NCI-H1417 treated with DMSO at 0.1 percent for 48 hours (cell line): ENCODE measurements at regions not wholly inside any gene's neighbourhood (a gene's known extent, or its start where the extent isn't known, plus 50 kb on each side); places are given as distances from the start of the nearest gene placed in this dataset.

Source experiments
- DNase-seq: peaks from one replicate; lab custom pipeline; 2025; lab: John Stamatoyannopoulos, UW

DNA sequence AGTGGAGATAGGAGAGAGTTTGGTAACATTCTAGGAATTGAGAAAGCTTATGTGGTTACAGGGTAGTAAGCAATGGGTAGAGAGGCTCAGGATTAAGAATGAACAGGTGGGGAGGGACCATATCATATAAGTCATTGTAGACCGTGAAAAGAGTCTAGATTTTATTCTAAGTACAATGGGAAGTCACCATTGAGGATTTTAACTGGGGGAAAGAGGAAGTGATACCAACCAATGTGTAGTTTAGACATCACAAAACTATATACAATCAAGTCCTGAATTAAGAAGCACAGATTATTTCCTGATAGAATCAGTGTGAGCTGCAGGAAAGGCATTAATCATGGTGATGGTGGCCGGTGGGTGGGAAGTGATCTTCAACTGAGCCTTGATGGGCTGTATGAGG lies 178.3 kb upstream of the ZIC3 start:
- DNase-seq, result no peak

DNA sequence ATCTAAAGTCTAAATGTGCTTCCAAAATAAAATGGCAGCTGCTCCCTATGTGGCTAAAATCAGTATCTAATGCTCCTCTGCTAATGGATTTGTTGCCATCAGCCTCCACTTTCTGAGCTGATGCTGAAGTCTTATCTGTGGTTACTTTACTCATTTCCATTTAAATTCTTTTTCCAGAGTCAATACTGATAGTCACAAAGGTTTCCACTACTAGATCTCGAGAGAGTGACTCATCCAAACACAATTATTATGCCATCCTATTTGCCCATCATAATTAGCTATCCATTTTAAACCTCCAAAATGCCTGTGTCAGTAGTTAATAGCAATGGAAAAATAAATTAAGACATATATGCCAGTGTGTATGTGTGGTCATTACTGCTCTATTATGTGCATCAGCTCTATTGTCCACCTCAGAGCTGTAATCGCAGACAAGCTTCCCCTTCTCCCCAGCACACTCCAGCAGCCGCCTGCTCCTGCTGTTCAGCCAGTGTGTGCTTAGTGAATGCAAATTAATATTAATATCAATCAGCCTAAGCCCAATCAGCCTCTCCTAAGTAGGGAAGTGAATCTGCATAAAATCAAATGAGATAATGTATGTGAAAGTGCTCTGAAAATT lies 199.8 kb upstream of the ZIC3 start:
- DNase-seq, result peak; percentile 52

DNA sequence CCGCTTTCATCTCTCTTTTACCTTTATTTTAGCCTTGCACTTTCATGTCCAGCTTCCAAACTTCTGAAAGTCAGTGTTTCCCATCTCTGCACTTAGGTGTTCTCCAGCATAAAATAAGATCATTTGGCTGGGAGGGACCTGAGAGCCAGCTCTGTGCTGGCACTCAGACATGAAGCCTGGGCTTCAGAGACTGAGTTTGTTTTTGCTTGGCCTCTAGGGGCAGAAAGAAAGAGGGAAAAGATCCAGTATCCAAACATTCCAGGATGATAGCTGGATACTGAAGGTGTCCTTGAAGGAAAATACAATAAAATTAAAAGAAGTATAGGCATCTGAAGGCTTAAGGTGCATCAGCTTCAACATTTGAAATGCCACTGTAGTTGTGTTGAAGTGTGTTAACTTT lies 202.4 kb upstream of the ZIC3 start:
- no peak for DNase-seq

DNA sequence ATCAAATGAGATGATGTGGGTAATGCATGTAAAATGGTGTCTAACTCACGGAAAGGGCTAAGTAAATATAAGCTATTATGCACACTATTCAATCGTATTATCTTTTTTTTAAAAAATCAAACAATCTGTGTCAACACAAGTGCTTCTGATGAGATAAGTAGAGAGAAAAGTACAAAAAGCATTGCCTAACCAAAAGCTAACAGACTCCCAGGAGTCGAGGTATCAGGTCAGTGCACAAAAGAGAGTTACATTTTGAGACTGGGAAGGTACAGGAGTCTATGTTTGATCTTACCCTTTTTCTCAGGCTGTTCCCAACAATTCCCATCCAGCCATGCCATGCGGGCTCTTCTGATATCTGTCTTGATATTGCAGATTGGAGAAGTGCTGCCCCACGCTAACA lies 203.3 kb upstream of the ZIC3 start:
- DNase-seq, result no peak

DNA sequence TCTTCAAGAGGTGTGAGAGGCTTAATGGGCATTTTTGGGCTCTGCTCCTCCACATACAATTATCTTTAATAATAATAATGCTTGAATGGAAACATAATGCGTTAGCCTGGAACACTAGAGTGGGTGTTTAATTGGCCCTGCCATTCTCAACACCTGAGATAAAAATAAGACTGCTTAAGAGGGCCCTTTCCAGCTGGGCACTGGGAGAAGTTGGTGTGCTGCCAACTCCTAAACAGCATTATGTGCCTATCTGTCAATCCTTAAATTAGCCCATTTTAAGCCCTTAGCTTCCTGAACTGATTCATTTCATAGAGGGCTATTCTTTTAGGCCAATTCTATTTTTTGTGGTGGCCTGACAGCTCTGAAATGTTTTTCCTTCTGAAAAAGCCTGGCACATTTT lies 211.1 kb upstream of the ZIC3 start:
- DNase-seq, result peak; percentile 44

DNA sequence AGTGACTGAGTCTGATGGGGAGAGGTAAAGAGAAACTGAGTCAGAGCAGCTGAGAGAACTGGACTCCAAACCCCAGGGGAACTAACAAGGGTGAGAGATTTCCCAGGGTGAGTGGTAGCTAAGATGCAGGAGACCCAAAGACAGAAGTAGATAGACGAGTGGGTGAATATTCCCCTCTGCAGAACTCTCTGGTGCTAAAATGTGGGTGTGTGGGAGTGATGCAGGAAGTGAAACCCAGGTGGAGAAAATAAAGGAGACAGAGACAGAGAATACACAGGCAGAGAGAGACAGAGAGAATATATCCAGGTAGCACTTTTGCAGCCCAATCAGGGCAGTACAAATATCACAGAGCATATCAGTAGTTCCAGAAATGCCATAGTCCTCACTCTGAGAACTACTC lies 212.5 kb upstream of the ZIC3 start:
- no peak for DNase-seq

DNA sequence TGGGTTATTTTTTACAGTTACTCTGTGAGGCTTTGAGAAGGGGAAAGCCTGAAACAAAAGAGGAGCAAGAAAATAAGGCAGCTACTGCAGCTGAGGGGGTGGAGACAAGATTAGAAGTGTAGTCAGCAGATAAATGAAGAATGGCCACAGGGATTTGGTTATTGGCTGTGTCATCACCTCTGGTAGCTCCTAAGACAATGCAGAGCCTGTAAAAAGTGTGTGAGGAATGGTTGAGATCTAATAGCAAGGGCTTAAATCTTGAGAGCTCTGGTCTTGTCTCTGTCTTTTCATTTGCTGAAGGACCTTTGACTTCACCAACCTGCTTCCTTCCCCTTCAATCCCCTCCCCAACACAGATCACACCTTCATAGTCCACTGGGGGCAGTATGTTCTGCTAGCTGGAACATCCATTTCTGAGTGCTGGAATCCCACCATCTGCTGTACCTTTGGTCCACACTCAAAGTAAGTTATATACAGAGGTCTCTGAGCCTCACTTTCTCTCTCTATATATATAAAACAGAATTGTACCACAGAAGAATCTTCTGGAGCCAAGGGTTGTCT lies 213.7 kb upstream of the ZIC3 start:
- DNase-seq, result no peak

DNA sequence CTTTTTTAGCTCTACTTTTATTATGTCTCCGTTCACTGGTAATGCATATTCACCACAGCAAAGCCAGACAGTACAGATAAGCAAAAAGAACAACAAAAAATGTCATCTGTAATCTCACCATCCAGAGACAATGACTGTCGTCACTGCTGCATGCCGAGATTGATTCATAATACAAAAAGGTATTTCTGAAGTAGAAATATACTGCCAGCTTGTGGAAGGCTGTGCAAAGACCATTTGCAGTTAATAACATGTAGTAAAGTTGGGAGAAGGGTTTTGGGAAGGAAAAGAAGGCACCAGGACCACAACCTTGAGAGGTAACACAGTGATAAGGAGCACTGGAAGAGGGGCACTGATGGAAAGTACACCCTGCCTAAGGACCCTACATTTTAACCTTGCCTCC lies 223.0 kb upstream of the ZIC3 start:
- DNase-seq, result no peak

DNA sequence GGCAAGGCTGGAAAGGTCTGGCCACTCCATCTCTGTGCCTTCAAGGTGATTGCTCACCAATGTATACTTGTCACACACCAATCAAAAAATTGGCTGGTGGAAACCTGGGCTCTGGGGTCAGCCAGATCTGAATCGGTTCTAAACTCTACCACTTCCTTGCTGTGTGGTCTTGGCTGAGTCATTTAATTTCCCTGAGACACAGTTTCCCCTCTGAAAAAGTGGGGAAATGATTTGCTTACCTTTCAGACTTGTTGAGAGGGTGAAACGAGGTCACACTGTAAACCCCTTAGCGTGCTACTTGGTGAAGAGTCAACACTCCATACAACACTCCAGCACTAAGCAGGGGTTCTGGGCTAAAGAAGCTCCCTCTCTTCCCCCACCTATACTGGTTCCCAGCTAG lies 252.3 kb upstream of the ZIC3 start:
- DNase-seq, result no peak

DNA sequence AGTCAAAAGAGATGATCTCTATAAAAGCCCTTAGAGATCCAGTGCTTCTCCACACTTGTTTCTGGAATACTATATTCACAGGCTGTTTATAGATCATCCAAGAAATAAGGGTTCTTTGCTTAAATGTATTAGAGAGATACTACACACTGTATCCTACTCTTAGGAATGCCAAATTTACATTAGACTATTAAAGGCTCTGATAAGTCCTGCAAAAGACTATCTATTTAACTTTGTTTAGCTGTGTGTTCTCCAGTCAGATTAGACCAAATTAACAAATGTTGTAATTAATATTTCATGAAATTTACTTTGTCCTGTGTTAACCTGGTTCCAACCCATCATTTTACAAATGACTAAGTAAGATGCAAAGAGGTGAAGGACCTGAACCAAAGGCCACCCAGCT lies 260.5 kb upstream of the ZIC3 start:
- no peak for DNase-seq

DNA sequence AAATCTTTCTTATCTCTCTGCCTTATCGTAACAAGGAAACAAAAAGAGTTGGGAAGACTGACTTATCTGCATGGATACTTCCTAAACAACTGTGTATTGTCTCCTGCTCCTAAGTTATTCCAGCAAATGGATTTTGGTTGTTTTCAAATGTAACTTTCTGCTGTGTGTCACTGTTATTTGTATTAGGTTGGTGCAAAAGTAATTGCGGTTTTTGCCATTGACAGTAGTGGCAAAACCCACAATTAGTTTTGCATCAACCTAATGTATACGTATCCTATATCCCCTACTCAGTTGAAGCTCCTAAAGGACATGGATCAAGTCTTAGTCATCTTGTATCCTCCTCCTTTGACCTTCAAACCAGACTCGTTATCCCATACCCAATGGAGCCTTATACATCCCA lies 263.4 kb upstream of the GPR101 start:
- DNase-seq, result no peak

DNA sequence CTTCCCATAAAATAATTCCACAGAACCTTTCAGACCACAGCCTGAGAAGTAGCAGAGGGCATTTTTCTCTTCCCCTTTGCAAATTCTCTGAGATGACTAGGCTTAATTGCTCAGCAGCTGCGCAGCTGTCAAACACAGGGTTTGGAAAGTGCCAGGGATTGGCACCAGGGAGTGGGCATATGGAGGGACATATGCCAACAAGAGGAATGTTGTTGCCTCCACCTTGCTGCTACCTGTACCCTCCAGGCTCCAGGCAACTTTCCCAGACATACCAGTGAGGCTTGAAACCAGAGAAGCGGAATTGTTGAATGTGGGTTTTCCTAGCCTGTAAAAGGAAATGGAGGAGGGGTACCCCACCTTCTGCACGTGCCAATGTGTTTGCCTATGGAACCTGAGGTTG lies 256.2 kb upstream of the GPR101 start:
- DNase-seq, result no peak

DNA sequence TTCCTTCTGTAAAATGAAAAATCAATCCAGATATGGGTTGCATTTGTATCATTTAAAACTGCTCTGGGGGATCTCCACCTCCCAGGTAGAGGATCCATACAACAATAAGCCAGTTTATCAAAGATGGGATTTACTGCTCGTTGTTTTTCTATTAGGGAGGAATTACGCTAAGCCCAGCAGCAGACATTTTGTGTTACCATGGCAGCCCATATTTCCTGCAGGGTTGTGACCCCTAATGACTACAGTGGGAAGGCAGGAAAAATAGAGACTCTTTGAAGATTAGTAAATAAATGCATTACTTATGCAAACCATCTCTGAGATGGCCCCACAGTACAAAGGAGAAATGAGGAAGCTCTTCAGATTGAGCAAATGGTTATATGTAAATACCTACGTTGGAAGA lies 253.4 kb upstream of the GPR101 start:
- no peak for DNase-seq

DNA sequence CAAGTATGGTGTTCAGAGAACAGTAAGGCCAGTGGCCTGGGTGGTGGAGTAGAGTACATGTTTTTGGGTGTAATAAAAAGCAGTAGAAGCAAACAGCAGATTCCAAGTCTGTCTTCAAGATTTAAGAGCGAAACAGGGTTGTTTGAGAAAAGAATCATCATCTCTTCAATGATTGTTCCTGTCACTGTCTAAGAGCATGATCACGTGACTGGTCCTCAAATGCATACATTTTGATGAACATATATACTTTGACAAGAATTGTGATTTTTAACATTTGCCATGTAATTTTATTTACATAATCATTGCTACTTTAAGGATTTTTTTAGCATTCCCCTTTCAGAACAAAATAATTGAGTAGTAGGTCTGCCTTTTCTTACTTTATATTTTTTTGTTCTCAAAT lies 252.6 kb upstream of the GPR101 start:
- no peak for DNase-seq

DNA sequence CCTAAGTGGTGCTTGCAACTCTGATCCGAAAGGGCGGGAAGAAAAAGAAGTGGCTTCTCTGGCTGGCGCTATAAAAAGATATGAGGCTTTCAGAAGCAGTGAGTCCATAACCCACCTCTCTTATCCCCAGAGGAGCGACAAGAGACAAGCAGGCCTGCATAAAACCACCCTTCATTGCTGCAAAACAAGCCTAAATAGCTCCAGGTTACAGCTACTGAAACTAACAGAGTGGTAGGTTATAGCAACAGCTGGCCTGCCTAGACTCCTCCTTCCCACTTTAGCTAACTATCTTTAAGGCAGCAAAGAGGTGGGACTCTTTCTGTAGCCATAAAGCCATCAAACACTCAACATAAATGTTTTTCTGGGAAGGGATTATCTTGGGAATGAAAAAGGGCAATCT lies 245.0 kb upstream of the GPR101 start:
- DNase-seq, result no peak

DNA sequence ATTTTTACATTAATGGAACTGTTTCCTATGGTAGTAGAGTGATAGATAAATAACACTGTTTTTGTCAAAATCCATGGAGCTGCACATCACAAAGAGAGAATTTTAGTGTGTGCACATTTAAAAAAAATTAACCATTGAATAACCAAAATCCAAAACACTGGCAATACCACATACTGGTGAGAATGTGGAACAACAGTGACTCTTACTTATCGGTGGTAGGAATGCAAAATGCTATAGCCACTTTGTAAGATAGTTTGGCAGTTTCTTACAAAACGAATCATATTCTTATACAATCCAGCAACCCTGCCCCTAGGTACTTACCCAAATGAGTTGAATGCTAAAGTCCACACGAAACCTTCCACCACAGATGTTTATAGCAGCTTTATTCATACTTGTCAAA lies 229.6 kb upstream of the GPR101 start:
- DNase-seq, result no peak

DNA sequence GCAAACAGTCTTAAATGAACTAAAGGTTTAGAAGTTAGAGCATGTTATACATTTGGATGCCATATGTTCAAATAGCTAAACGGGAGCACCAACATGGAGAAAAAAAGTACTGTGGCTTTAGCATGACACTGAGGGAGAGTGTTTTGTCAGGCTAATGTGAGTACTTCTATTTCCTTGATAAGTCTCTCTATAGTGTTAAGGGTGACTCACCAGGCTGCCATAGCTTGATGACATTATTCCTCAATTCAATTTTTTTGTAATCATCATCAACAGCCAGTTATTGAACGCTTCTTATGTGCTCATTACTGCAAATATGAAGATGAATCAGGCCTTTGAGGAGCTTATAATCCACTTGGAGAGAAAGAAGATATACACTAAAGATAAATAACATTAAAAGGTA lies 211.4 kb upstream of the GPR101 start:
- DNase-seq, result no peak

DNA sequence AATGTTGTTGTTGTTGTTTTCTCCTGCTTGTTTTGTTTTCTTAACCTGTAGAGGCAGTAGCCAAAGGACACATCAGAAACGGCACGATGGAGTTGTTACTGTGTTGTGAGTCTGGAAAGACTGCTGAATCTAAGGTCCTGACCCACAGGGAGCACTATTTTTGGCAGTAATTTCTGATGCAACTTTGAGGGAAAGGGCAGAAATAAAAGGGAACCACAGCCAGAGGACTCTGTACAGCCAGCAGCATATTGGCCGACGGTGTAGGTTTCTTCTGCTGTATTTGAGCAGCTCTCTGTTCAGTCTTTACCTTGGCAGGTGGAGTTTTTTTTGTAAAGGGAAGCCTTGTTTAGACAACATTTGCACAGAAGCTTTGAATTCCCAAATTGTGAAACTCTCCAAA lies 203.0 kb upstream of the GPR101 start:
- DNase-seq, result no peak

DNA sequence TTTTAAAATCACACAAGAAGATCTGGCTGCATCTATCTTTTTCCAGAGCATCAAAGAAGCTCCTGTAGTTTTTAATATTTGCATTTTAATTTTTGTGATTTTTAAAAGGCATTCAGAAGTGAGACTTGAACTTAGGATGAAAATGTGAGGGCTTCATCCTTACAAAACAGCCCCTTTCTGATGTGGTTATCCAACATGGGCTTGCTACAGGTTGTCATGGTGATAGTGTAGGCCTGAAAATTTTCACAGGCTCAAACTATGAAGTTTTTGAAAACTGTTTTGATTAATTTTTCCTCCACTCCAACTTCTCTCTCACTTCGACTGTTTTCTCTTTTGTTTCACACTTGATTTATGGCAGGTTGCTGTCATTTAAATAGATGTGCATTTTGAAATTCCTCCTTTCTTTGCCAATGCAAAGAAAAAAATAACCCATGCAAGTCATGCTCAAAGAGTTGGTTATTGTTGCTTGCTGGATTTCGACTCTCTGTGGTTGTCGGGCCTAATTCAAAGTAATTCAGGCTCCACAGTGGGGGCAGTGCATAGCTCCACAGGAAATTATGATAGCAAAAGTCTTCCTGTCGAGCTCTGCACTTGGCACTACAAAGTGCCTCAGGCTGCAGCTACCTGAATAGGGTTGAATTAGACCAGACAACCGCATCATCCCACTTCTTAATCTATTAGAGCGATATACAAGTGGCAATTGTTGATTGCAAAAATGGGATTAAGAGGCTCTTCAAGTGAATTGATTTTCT lies 201.0 kb upstream of the GPR101 start:
- no peak for DNase-seq

DNA sequence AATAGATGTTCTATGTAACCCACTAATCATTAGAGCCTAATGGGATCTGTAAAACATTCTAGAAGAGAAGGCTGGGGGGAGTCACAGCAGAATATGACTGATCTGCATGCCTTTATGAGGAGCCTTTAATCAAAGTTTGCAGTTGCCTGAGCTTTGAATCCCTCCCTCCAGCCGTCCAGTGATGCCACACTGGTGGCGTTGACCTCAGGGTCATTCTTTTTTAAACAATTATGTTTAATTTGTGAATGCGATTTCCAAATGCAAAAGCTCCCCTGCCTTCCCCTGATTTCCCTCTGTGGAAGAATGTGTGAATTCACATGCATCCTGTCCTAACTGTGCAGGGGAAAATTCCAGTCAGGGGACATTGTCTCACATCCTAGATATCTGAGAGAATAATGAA lies 199.7 kb upstream of the GPR101 start:
- no peak for DNase-seq

DNA sequence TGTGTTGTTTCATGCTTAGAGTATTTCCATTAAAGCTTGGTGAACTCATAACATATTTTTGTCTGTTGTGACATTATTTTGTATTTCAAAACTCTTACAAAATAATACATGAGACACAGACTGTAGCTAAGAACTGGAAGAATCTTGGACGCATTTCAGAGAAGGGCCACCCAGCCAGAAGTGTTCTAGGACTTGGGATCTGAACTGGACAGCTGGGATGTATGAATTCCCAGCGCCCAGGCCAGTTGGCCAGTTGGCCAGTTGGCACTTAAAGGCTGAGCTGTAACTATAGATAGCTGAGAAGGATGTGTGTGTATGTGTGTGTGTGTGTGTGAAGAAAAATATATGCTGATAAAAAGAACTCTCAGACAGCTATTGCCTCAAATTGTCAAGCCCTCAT lies 193.4 kb upstream of the GPR101 start:
- DNase-seq, result no peak

DNA sequence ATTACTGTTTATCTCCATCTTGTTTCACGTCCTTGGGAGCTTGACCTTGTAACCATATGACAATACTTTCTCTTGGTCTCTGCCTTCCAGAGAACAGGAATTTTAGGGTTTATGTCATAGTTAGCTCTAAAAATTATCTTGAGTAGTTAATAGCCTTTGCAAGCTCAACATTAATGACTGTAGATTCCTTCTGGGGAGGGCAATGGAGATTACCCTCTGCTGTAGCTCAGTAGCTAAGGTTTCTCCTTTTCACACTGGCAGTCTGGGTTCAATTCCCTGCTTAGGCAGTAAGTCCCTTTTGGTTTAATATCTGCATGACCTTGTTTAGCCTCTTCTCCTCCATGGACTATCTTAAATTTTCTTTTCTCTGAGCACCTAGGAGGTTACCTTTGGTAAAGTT lies 181.7 kb upstream of the GPR101 start:
- DNase-seq, result no peak

DNA sequence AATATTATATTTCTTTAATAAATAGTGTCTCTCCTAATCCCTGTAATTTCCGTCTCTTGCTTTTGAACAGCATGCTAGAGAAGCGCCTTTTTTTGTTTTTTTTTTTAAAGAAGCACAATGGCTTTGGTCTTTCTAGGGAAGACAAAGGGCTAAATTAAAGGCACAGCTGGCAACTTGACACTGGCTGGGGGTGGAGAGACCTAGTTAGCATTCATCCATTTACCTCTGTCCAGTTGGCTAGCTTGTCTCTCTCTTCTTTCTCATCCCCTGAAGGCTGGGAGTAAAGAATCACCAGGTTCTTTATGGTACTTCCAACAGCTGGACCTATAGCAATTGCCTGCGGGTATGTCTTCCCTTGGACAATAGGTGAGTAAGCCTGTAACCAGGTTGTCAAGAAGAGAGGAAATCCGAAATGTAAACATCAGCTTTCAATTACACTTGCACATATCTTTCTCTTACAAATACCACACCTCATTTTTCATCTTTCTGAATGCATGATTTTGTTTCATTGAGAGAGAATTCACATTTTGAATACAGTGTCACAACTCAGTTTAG lies 178.4 kb upstream of the GPR101 start:
- DNase-seq, result no peak

DNA sequence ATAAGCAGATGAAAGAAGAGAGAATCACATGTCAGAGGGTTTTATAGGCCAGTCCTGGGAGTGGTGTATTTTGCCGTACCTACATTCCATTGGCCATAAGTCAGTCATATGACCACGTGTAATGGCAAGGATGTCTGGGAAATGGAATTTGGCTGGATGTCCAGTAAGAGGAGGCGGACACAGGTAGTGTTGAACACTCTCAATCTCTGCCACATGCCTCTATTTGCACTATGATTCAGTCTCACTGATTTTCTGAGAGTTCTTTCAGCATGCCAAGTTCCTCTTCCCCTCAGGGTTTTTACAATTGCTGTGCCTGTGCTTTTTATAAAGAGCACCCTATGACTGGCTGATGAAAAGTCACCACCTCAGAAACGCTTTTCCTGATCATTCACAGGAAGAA lies 164.2 kb upstream of the GPR101 start:
- DNase-seq, result no peak
